PFSK-1 (cell line): ENCODE measurements at regions not wholly inside any gene's neighbourhood (a gene's known extent, or its start where the extent isn't known, plus 50 kb on each side); places are given as distances from the start of the nearest gene placed in this dataset.

Experiments used
- POLR2AphosphoS5 ChIP-seq: IDR thresholded peaks from 2 replicates; pipeline ENCODE4 v1.6.1; 2012; ENCODE audit warnings: low read depth, mild to moderate bottlenecking, control low read depth, low read length, moderate library complexity
- REST ChIP-seq, 2 experiments: IDR thresholded peaks; 2 replicates each; pipeline versions ENCODE4 v1.6.1 to v1.8.0; 2011 to 2012; ENCODE audit warnings: low read depth in 2 of 2, low read length in 2 of 2, control low read depth in 1 of 2, inconsistent platforms in 1 of 2, mild to moderate bottlenecking in 1 of 2, moderate library complexity in 1 of 2; ENCODE audit not compliant: insufficient read depth in 1 of 2
- TAF1 ChIP-seq: IDR thresholded peaks from 2 replicates; pipeline ENCODE4 v1.6.1; 2012; ENCODE audit warnings: low read length, control low read depth, borderline replicate concordance; ENCODE audit not compliant: insufficient read depth

GRCh38 chr18:55038162-55038561 lies 78.9 kb upstream of the CCDC68 start:
- TF ChIP-seq POLR2AphosphoS5 (no peak), TAF1 (no peak), REST (IDR thresholded peaks at IDR 0.05; ENCODE audit: insufficient read depth in 1 of 2, low read depth in 2 of 2, low read length in 2 of 2) (no peak)
